NOMO-1 (cell line): ENCODE measurements at regions not wholly inside any gene's neighbourhood (a gene's known extent, or its start where the extent isn't known, plus 50 kb on each side); places are given as distances from the start of the nearest gene placed in this dataset.
"Not testable (repeated sequence)": the region's sequence is repeated elsewhere in the genome, so short reads cannot be mapped to it uniquely, and the experiment has no call there.

Source experiments
- DNase-seq, 2 experiments: peaks; one replicate each; lab custom pipeline; 2025; ENCODE audit not compliant: unreplicated experiment in 2 of 2; lab: John Stamatoyannopoulos, UW

- no peak for DNase-seq
Measured at GRCh38 chr4:19540859-19541540, 710.7 kb upstream of the SLIT2 start.

- DNase-seq, result no peak
Measured at GRCh38 chr4:19539201-19539600, 712.5 kb upstream of the SLIT2 start.

- DNase-seq, result no peak
Measured at GRCh38 chr4:19534159-19534558, 717.5 kb upstream of the SLIT2 start.

- no peak for DNase-seq
Measured at GRCh38 chr4:19531906-19532848, 719.5 kb upstream of the SLIT2 start.

- DNase-seq, result no peak
Measured at GRCh38 chr4:19523964-19524363, 727.7 kb upstream of the SLIT2 start.

- no peak for DNase-seq
Measured at GRCh38 chr4:19522966-19523365, 728.7 kb upstream of the SLIT2 start.

- DNase-seq, result no peak
Measured at GRCh38 chr4:19520939-19521520, 730.7 kb upstream of the SLIT2 start.

GRCh38 chr4:19514276-19515070 is 737.2 kb upstream of the SLIT2 start:
- no peak for DNase-seq

- DNase-seq, result no peak
Measured at GRCh38 chr4:19512086-19512485, 739.6 kb upstream of the SLIT2 start.

GRCh38 chr4:19510993-19511392 is 740.7 kb upstream of the SLIT2 start:
- DNase-seq, result no peak

- DNase-seq, result no peak
Measured at GRCh38 chr4:19508442-19508841, 743.3 kb upstream of the SLIT2 start.

GRCh38 chr4:19497705-19498104 is 754.0 kb upstream of the SLIT2 start:
- no peak for DNase-seq

- DNase-seq, result no peak
Measured at GRCh38 chr4:19496756-19497155, 754.9 kb upstream of the SLIT2 start.

GRCh38 chr4:19494961-19495360 is 756.7 kb upstream of the SLIT2 start:
- no peak for DNase-seq

- DNase-seq, result no peak
Measured at GRCh38 chr4:19492606-19493005, 759.1 kb upstream of the SLIT2 start.

GRCh38 chr4:19486400-19486799 is 765.3 kb upstream of the SLIT2 start:
- no peak for DNase-seq

- no peak for DNase-seq
Measured at GRCh38 chr4:19478791-19479190, 772.9 kb upstream of the SLIT2 start.

- DNase-seq, result no peak
Measured at GRCh38 chr4:19473569-19473968, 778.1 kb upstream of the SLIT2 start.

GRCh38 chr4:19472666-19473065 is 779.0 kb upstream of the SLIT2 start:
- DNase-seq, result no peak

- DNase-seq, result not testable (repeated sequence)
Measured at GRCh38 chr4:19470001-19470400, 781.7 kb upstream of the SLIT2 start.

GRCh38 chr4:19462117-19462516 is 789.6 kb upstream of the SLIT2 start:
- DNase-seq, result no peak
